ENCODE measurements at regions not wholly inside any gene's neighbourhood (a gene's known extent, or its start where the extent isn't known, plus 50 kb on each side); places are given as distances from the start of the nearest gene placed in this dataset.

DNA sequence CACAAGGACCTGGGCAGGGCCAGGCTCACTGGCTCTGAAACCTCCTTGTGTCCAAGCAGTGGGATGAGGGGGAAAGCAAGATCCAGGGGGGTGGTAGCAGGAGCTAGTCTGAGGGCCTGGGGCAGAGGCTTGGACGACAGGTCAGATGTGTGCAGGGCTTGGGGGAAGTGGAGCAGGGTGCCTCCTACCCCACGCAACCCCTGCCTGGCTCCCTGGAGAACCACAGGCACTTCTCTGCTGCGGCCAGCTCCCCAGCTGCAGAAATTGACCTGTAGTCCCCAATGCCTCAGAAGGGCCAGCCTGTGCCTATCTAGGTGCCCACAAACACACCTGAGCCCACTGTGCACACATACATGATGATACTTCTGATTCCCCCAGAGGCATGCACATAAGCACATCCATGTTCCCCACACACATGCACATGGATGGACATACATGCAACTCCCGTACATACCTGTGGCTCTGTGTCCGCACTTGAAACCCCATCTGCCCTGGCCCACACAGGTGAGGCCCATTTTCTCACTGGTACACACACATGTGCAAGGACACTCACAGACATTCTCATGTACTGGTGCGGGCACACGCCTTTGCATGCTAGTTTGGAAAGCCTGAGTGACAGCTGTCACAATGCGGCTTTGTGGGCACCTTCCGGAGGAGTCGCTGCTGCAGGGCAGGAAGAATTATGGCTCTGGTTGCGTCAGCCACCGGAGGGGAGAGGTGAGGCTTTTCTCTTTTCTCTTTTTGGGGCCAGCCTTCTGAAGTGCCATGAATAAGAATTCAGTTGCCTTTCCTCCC is 247.2 kb upstream of the CSF3R start:
- no peak for FAIRE-seq
- no peak overlapping the region for H3K4me2 ChIP-seq
- H3K4me3 ChIP-seq: no peak overlapping the region
- no peaks in the 10 kb centered on the region for H3K9me3 ChIP-seq
- ChIA-PET POLR2A (no interaction called here), CTCF (no interaction called here)
- DNase-seq (ENCODE audit: low read depth in 1 of 2, low spot score in 1 of 2): no peak
- TF ChIP-seq HOXB13 (CRISPR knock-in tag; IDR thresholded peaks at IDR 0.05; ENCODE audit: low read depth): no peak
- no peak for TF ChIP-seq POLR2AphosphoS2 (conservative IDR thresholded peaks at IDR 0.05; ENCODE audit: low read length)
- 40% methylated on average over 7 of the region's 12 CpGs for WGBS (ENCODE audit: missing lambda C conversion rate)
- no peaks in the 10 kb centered on the region for H3K4me1 ChIP-seq
- no peak for ATAC-seq
- H3K27ac ChIP-seq: no peak overlapping the region

DNA sequence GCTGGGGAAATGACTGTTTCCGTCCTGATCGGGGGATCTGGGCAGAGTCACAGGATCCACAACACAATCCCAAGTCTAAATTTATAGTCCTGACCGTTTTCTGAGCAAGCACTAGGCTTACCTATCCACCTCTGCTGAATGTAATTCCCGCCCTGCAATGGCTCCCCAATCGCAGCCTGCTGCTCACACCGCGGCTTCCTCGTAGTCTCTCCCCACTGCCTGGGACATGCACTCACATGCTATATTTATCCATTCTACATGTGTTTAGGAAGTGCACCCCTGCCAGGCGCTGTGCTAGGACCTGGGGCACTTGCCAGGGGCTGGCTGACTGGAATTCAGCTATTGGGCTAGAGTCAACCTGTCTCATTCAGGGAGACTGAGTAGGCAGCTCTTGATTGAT is 246.6 kb upstream of the CSF3R start:
- ChIA-PET POLR2A (no interaction called here), CTCF (no interaction called here)
- no peak for ATAC-seq

DNA sequence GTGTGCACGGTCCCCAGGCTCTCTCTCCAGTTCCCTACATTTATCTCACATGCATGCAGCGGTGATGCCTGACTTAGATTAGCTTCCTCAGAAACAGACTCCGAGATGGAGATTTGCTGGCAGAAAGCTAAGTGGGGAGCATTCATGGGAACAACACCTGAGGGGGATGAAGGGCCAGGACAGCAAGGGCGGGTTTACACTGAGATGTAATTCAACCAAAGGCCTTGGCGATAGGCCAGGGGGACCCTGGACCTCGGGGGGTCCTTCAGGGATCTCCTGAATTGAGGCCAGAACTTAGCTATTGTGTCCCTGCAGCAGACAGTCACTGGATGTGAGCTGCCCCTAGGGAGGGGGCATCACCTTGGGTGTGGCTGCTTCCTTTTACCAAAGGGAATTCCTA is 246.1 kb upstream of the CSF3R start:
- DNase-seq (ENCODE audit: low read depth in 1 of 2, low spot score in 1 of 2): no peak
- ATAC-seq: no peak
- TF ChIP-seq KDM5A (IDR thresholded peaks at IDR 0.05) (no peak), RNF2 (IDR thresholded peaks at IDR 0.05; ENCODE audit: borderline replicate concordance, low read depth) (no peak), ZC3H11A (IDR thresholded peaks at IDR 0.05) (no peak), HDAC2 (IDR thresholded peaks at IDR 0.05) (no peak), MYC (IDR thresholded peaks at IDR 0.05; ENCODE audit: borderline replicate concordance, low read length) (no peak), ESRRA (IDR thresholded peaks at IDR 0.05; ENCODE audit: borderline replicate concordance, low read length) (no peak), BHLHE40 (IDR thresholded peaks at IDR 0.05; ENCODE audit: low read depth, low read length) (no peak), CEBPB (IDR thresholded peaks at IDR 0.05) (no peak), KDM1A (IDR thresholded peaks at IDR 0.05; ENCODE audit: low read depth) (no peak), RCOR1 (IDR thresholded peaks at IDR 0.05; ENCODE audit: low read depth, low read length) (no peak), HEYL (CRISPR knock-in tag; IDR thresholded peaks at IDR 0.05) (no peak)
- TF ChIP-seq, protein P1, sequence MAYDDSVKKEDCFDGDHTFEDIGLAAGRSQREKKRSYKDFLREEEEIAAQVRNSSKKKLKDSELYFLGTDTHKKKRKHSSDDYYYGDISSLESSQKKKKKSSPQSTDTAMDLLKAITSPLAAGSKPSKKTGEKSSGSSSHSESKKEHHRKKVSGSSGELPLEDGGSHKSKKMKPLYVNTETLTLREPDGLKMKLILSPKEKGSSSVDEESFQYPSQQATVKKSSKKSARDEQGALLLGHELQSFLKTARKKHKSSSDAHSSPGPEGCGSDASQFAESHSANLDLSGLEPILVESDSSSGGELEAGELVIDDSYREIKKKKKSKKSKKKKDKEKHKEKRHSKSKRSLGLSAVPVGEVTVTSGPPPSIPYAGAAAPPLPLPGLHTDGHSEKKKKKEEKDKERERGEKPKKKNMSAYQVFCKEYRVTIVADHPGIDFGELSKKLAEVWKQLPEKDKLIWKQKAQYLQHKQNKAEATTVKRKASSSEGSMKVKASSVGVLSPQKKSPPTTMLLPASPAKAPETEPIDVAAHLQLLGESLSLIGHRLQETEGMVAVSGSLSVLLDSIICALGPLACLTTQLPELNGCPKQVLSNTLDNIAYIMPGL (CRISPR knock-in tag; IDR thresholded peaks at IDR 0.05; ENCODE audit: borderline replicate concordance): no peak
- TF ChIP-seq, protein P2, sequence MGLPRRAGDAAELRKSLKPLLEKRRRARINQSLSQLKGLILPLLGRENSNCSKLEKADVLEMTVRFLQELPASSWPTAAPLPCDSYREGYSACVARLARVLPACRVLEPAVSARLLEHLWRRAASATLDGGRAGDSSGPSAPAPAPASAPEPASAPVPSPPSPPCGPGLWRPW (IDR thresholded peaks at IDR 0.05): no peak
- TF ChIP-seq, protein P3, sequence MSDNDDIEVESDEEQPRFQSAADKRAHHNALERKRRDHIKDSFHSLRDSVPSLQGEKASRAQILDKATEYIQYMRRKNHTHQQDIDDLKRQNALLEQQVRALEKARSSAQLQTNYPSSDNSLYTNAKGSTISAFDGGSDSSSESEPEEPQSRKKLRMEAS (IDR thresholded peaks at IDR 0.05): no peak
- Histone ChIP-seq H3K4me1 (no peaks in the 10 kb centered on the region), H3K27ac (no peak overlapping the region), H3K4me3 (no peak overlapping the region), H3K4me2 (no peak overlapping the region), H3K9me3 (no peaks in the 10 kb centered on the region)
- 5% methylated on average over 5 of the region's 6 CpGs for WGBS (ENCODE audit: missing lambda C conversion rate)
- CTCF ChIA-PET: interaction anchor here (1.1 kb wide), 1 partner anchor 595 kb away, joined by 3 read pairs; no protein-coding TSS in a partner anchor
- POLR2A ChIA-PET: no interaction called here
- FAIRE-seq: no peak

More for the DNA sequence above, 246.6 kb upstream of the CSF3R start:
- no peak overlapping the region for H3K4me3 ChIP-seq
- DNase-seq (ENCODE audit: low read depth in 1 of 2, low spot score in 1 of 2) (no peak), FAIRE-seq (no peak)
- no peaks in the 10 kb centered on the region for H3K4me1 ChIP-seq
- H3K4me2 ChIP-seq: no peak overlapping the region
- no peak overlapping the region for H3K27ac ChIP-seq
- TF ChIP-seq JUN (IDR thresholded peaks at IDR 0.05) (no peak), CBX8 (IDR thresholded peaks at IDR 0.05) (no peak), HDAC2 (IDR thresholded peaks at IDR 0.05) (no peak), ZNF302 (CRISPR knock-in tag; IDR thresholded peaks at IDR 0.05) (no peak), EP300 (IDR thresholded peaks at IDR 0.05) (no peak), ZC3H11A (IDR thresholded peaks at IDR 0.05) (no peak), JUNB (IDR thresholded peaks at IDR 0.05) (no peak), HOXB5 (CRISPR knock-in tag; IDR thresholded peaks at IDR 0.05) (no peak), KDM5A (IDR thresholded peaks at IDR 0.05) (no peak), FOSL2 (IDR thresholded peaks at IDR 0.05) (no peak), FOSL2 (CRISPR knock-in tag; IDR thresholded peaks at IDR 0.05) (no peak), SREBF2 (IDR thresholded peaks at IDR 0.05) (no peak), NPAS2 (CRISPR knock-in tag; IDR thresholded peaks at IDR 0.05; ENCODE audit: borderline replicate concordance) (no peak), RCOR1 (IDR thresholded peaks at IDR 0.05; ENCODE audit: low read depth, low read length) (no peak)
- TF ChIP-seq, protein P4, sequence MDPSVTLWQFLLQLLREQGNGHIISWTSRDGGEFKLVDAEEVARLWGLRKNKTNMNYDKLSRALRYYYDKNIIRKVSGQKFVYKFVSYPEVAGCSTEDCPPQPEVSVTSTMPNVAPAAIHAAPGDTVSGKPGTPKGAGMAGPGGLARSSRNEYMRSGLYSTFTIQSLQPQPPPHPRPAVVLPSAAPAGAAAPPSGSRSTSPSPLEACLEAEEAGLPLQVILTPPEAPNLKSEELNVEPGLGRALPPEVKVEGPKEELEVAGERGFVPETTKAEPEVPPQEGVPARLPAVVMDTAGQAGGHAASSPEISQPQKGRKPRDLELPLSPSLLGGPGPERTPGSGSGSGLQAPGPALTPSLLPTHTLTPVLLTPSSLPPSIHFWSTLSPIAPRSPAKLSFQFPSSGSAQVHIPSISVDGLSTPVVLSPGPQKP (IDR thresholded peaks at IDR 0.05; ENCODE audit: low read depth, low read length): no peak
- 50% methylated on average over 9 of the region's 9 CpGs for WGBS (ENCODE audit: missing lambda C conversion rate)
- no peaks in the 10 kb centered on the region for H3K9me3 ChIP-seq

Data from A549 (cell line).